ENCODE measurements at regions not wholly inside any gene's neighbourhood (a gene's known extent, or its start where the extent isn't known, plus 50 kb on each side); places are given as distances from the start of the nearest gene placed in this dataset.

GRCh38 chr6:14417377-14417776 is 299.8 kb downstream of the CD83 start:
- TF ChIP-seq CTCF (conservative IDR thresholded peaks at IDR 0.05) = no peak
- TF ChIP-seq EZH2 (IDR thresholded peaks at IDR 0.05; ENCODE audit: low read depth) = no peak
